K562 (cell line): ENCODE measurements at regions not wholly inside any gene's neighbourhood (a gene's known extent, or its start where the extent isn't known, plus 50 kb on each side); places are given as distances from the start of the nearest gene placed in this dataset.

ENCODE experiments used
- ATAC-seq: fragments of 200-7000 bp; cut with Tn5 transposase; 3 replicates; pipeline ENCODE4 v1.9.1; 2020; ENCODE audit warnings: moderate library complexity
- BruUV-seq: library from RNA; stranded (reverse); fragments of 400-500 nt; replicated peaks from 2 replicates; lab custom pipeline; 2021; lab: Mats Ljungman, UMichigan
- CTCF ChIA-PET: fragments of 300-600 bp; formaldehyde crosslinking; extraction: SDS; loops from one replicate; lab custom pipeline; 2021; ENCODE audit warnings: low intra/inter-chr PET ratio; lab: Yijun Ruan, JAX
- POLR2A ChIA-PET: fragments of 300-600, 350-650 bp; sonication (Branson Sonifier 250); formaldehyde crosslinking; extraction: SDS; loops from one replicate; lab custom pipeline; 2021; ENCODE audit warnings: antibody characterized with exemption, inconsistent platforms; lab: Yijun Ruan, JAX
- DNase-seq, 4 experiments: peaks; one replicate each; pipeline versions ENCODE4 v3.0.0 to v3.0.0-alpha.2; 2011 to 2018; ENCODE audit warnings: low spot score in 3 of 4, mixed read lengths in 3 of 4; ENCODE audit errors: extremely low read depth in 1 of 4
- FAIRE-seq: peaks from 2 replicates; lab custom pipeline; 2011; peaks lifted over from hg19 to GRCh38; lab: Jason Lieb, UNC
- H2AFZ ChIP-seq: 2 replicates; pipeline ENCODE4 v1.6.0; 2011; ENCODE audit warnings: low read depth, low read length, control low read depth, inconsistent platforms
- H3K27ac ChIP-seq: fragments of 200-600 bp; 3 replicates; pipeline ENCODE4 v1.8.0; 2011; ENCODE audit warnings: low read depth, mild to moderate bottlenecking, control low read depth, inconsistent platforms, low read length, moderate library complexity, mixed read lengths; ENCODE audit errors: extremely low read depth
- H3K27me3 ChIP-seq, 2 experiments: fragments of 300-600 bp in 1 of 2; 2 replicates in 1 of 2; 3 replicates in 1 of 2; pipeline versions ENCODE4 v1.6.0 to v1.8.0; 2011; ENCODE audit warnings: inconsistent platforms in 2 of 2, low read length in 2 of 2, mild to moderate bottlenecking in 1 of 2, mixed read lengths in 1 of 2, moderate library complexity in 1 of 2; ENCODE audit not compliant: control insufficient read depth in 2 of 2, insufficient read depth in 2 of 2
- H3K36me3 ChIP-seq: fragments of 300-600 bp; 3 replicates; pipeline ENCODE4 v1.8.0; 2011; ENCODE audit warnings: mild to moderate bottlenecking, low read length, inconsistent platforms; ENCODE audit not compliant: control insufficient read depth, insufficient read depth
- H3K4me1 ChIP-seq, 2 experiments: fragments of 200-600 bp in 1 of 2; replicated peaks in 1 of 2; 2 replicates in 1 of 2; 3 replicates in 1 of 2; pipeline versions ENCODE4 v1.5.1 to v1.8.0; 2011; ENCODE audit warnings: inconsistent platforms in 2 of 2, low read length in 2 of 2, mild to moderate bottlenecking in 1 of 2, mixed read lengths in 1 of 2, moderate library complexity in 1 of 2; ENCODE audit not compliant: control insufficient read depth in 2 of 2, insufficient read depth in 2 of 2
- H3K4me2 ChIP-seq: 2 replicates; pipeline ENCODE4 v1.6.1; 2011; ENCODE audit warnings: low read length, control low read depth, inconsistent platforms, mixed read lengths; ENCODE audit not compliant: insufficient read depth
- H3K4me3 ChIP-seq: fragments of 200-600 bp; sonication (generic), shearing (Covaris generic); 2 replicates; pipeline ENCODE4 v1.5.1; 2016; ENCODE audit warnings: control low read depth, inconsistent platforms
- H3K79me2 ChIP-seq: fragments of 200-600 bp; 3 replicates; pipeline ENCODE4 v1.8.0; 2011; ENCODE audit warnings: low read length, inconsistent platforms; ENCODE audit not compliant: control insufficient read depth, insufficient read depth
- H3K9ac ChIP-seq, 2 experiments: 2 replicates each; pipeline versions ENCODE4 v1.6.0 to v1.6.1; 2011; ENCODE audit warnings: low read depth in 2 of 2, low read length in 2 of 2, control low read depth in 1 of 2, inconsistent platforms in 1 of 2, mild to moderate bottlenecking in 1 of 2, mixed read lengths in 1 of 2; ENCODE audit not compliant: insufficient read depth in 1 of 2
- H3K9me1 ChIP-seq: one replicate; pipeline ENCODE4 v1.6.0; 2011; ENCODE audit warnings: inconsistent platforms, mild to moderate bottlenecking, low read length, moderate library complexity; ENCODE audit not compliant: control insufficient read depth, insufficient read depth
- H3K9me3 ChIP-seq: replicated peaks from 2 replicates; pipeline ENCODE4 v1.5.1; 2011; ENCODE audit warnings: low read depth, low read length, inconsistent platforms; ENCODE audit not compliant: control insufficient read depth, insufficient read depth
- H4K20me1 ChIP-seq: replicated peaks from 2 replicates; pipeline ENCODE4 v1.6.1; 2011; ENCODE audit warnings: low read length, inconsistent platforms, mixed read lengths; ENCODE audit not compliant: control insufficient read depth, insufficient read depth
- BRF1 ChIP-seq: IDR thresholded peaks from 3 replicates; pipeline ENCODE4 v1.6.1; 2011; ENCODE audit warnings: borderline replicate concordance, mild to moderate bottlenecking; ENCODE audit not compliant: insufficient read length; ENCODE audit errors: extremely low read depth
- C11orf30 ChIP-seq: fragments of 450-650 bp; IDR thresholded peaks from 2 replicates; pipeline ENCODE4 v1.6.1; 2016; ENCODE audit warnings: low read depth, mild to moderate bottlenecking
- CBFA2T3 ChIP-seq: fragments of 450-650 bp; IDR thresholded peaks from 2 replicates; pipeline ENCODE4 v1.6.1; 2017
- CREB1 ChIP-seq, 2 experiments: sonication (generic) in 1 of 2; formaldehyde crosslinking in 1 of 2; IDR thresholded peaks; 2 replicates each; pipeline versions ENCODE4 v1.6.1 to v1.8.0; 2012 to 2022; ENCODE audit warnings: inconsistent platforms in 1 of 2, mild to moderate bottlenecking in 1 of 2, missing genetic modification reagents in 1 of 2, moderate library complexity in 1 of 2
- DACH1 ChIP-seq: fragments of 450-650 bp; IDR thresholded peaks from 2 replicates; pipeline ENCODE4 v1.6.1; 2018; ENCODE audit not compliant: partially characterized antibody
- ELF2 ChIP-seq: fragments of 250-450 bp; sonication (Bioruptor Pico); IDR thresholded peaks from 2 replicates; pipeline ENCODE4 v1.5.0; 2021; ENCODE audit warnings: mild to moderate bottlenecking
- HDAC6 ChIP-seq: IDR thresholded peaks from 2 replicates; pipeline ENCODE4 v1.6.1; 2012; ENCODE audit warnings: low read depth, mild to moderate bottlenecking, control low read depth, inconsistent platforms, low read length, moderate library complexity
- L3MBTL2 ChIP-seq: fragments of 450-650 bp; IDR thresholded peaks from 2 replicates; pipeline ENCODE4 v1.6.1; 2016; ENCODE audit warnings: mild to moderate bottlenecking, moderate library complexity
- MCM7 ChIP-seq, 2 experiments: fragments of 450-650 bp; IDR thresholded peaks; 2 replicates each; pipeline ENCODE4 v1.6.1; 2016 to 2018
- MEIS2 ChIP-seq: fragments of 450-650 bp; IDR thresholded peaks from 2 replicates; pipeline ENCODE4 v1.6.1; 2014; ENCODE audit warnings: mild to moderate bottlenecking; ENCODE audit not compliant: partially characterized antibody
- POLR3A ChIP-seq: IDR thresholded peaks from 2 replicates; pipeline ENCODE4 v1.6.1; 2011; ENCODE audit warnings: borderline replicate concordance, mild to moderate bottlenecking, moderate library complexity; ENCODE audit not compliant: insufficient read length, insufficient read depth; ENCODE audit errors: extremely low read depth
- PURB ChIP-seq: sonication (generic); formaldehyde crosslinking; IDR thresholded peaks from 2 replicates; pipeline ENCODE4 v1.9.0; 2021; ENCODE audit warnings: low read depth, mild to moderate bottlenecking, missing genetic modification reagents
- SMAD1 ChIP-seq: fragments of 150-350 bp; IDR thresholded peaks from 2 replicates; pipeline ENCODE4 v1.6.1; 2014; ENCODE audit warnings: low read length, low read depth; ENCODE audit not compliant: partially characterized antibody
- SOX6 ChIP-seq: fragments of 450-650 bp; IDR thresholded peaks from 2 replicates; pipeline ENCODE4 v1.6.1; 2014; ENCODE audit warnings: mild to moderate bottlenecking
- SP1 ChIP-seq: sonication (generic); formaldehyde crosslinking; IDR thresholded peaks from 2 replicates; pipeline ENCODE4 v1.8.1; 2022; ENCODE audit warnings: mild to moderate bottlenecking, missing genetic modification reagents
- SRSF9 ChIP-seq: fragments of 200-400 bp; formaldehyde crosslinking; IDR thresholded peaks from 2 replicates; pipeline ENCODE4 v1.6.1; 2017; ENCODE audit warnings: low read depth, low read length, borderline replicate concordance
- TOE1 ChIP-seq, 2 experiments: fragments of 450-650 bp in 1 of 2; sonication (generic) in 1 of 2; formaldehyde crosslinking in 1 of 2; IDR thresholded peaks; 2 replicates each; pipeline versions ENCODE4 v1.7.1 to v1.8.0; 2016 to 2022; ENCODE audit warnings: borderline replicate concordance in 2 of 2, mild to moderate bottlenecking in 2 of 2, antibody characterized with exemption in 1 of 2, inconsistent platforms in 1 of 2, low read depth in 1 of 2, missing genetic modification reagents in 1 of 2, moderate library complexity in 1 of 2
- ZNF3 ChIP-seq: fragments of 250-450 bp; sonication (Bioruptor Pico); IDR thresholded peaks from 2 replicates; pipeline ENCODE4 v1.5.0; 2021; ENCODE audit warnings: mild to moderate bottlenecking, moderate library complexity
- WGBS: fragments of 100-300 bp; shearing (Covaris generic); methylation state at CpG from one replicate; pipeline ENCODE4 v1.1.6; 2016; ENCODE audit warnings: low coverage, mixed read lengths; ENCODE audit not compliant: insufficient coverage; ENCODE audit errors: missing lambda C conversion rate; 5-methylcytosine and 5-hydroxymethylcytosine counted together
- in situ Hi-C: fragments of 300-500 bp; cut with MboI; formaldehyde crosslinking; loops from 4 replicates; pipeline ENCODE4 v1.15.0; 2018; ENCODE audit warnings: inconsistent platforms, mixed read lengths
- intact Hi-C: fragments of 100-400 bp; cut with micrococcal nuclease; formaldehyde crosslinking; loops from 2 replicates; pipeline ENCODE4 v1.14.2; 2022
- TF ChIP-seq, protein P1 (sequence below): sonication (generic); formaldehyde crosslinking; IDR thresholded peaks from 2 replicates; pipeline ENCODE4 v1.8.1; 2023; ENCODE audit warnings: mild to moderate bottlenecking, missing genetic modification reagents

- TF ChIP-seq, protein P1, sequence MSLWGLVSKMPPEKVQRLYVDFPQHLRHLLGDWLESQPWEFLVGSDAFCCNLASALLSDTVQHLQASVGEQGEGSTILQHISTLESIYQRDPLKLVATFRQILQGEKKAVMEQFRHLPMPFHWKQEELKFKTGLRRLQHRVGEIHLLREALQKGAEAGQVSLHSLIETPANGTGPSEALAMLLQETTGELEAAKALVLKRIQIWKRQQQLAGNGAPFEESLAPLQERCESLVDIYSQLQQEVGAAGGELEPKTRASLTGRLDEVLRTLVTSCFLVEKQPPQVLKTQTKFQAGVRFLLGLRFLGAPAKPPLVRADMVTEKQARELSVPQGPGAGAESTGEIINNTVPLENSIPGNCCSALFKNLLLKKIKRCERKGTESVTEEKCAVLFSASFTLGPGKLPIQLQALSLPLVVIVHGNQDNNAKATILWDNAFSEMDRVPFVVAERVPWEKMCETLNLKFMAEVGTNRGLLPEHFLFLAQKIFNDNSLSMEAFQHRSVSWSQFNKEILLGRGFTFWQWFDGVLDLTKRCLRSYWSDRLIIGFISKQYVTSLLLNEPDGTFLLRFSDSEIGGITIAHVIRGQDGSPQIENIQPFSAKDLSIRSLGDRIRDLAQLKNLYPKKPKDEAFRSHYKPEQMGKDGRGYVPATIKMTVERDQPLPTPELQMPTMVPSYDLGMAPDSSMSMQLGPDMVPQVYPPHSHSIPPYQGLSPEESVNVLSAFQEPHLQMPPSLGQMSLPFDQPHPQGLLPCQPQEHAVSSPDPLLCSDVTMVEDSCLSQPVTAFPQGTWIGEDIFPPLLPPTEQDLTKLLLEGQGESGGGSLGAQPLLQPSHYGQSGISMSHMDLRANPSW: no peak
- TF ChIP-seq L3MBTL2: no peak
These were observed 138.8 kb downstream of the TWIST2 start (continued) for GRCh38 chr2:238986491-238987351.

DNA sequence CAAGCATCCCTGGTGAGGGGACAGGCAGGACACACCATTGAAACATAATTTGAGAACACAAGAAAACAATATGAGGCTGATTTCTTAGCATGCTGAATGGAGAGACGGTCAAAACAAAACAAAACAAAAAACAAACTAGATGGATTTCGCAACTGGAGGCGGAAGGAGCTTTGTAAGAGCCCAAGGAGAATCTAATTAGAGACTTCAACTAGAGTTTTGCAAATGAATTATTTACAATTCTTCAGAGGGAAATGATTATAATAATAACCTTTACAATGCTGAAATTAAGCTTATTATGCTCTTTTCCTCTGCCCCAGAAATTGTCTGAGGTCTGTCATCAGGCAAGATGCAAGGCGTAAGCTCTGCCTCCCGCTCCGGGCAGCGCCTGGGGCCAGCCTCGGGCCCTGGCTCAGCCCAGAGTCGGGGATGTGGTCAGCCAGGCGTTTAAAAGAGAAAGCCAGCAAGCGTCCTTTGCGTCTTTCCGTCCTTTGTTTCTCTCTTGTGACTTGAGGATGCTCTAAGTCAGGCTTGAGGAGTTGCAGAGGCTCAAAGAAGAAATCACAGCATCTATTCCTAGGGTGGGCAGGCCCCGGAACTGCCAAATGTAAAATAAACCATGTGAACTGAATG is 139.6 kb downstream of the TWIST2 start:
- Histone ChIP-seq H3K9me1 (no peaks in the 10 kb centered on the region), H3K79me2 (no peaks in the 10 kb centered on the region), H3K4me2 (no peak overlapping the region), H4K20me1 (no peaks in the 10 kb centered on the region), H2AFZ (no peak overlapping the region), H3K36me3 (no peaks in the 10 kb centered on the region), H3K4me1 (no peaks in the 10 kb centered on the region), H3K4me3 (no peak overlapping the region), H3K9ac (no peak overlapping the region), H3K9me3 (no peaks in the 10 kb centered on the region), H3K27ac (no peak overlapping the region), H3K27me3 (peaks cover 0 to 27% of the 10 kb centered on the region in 2 experiments; a peak in 2 of 5 replicates)
- no TSS peak for BruUV-seq
- CTCF ChIA-PET: no interaction called here
- POLR2A ChIA-PET: no interaction called here
- ATAC-seq: no peak
- WGBS: 0% methylated on average over 14 of the region's 14 CpGs
- in situ Hi-C loops (no loop called here), intact Hi-C loops (no loop called here)
- TF ChIP-seq C11orf30 (no peak), MCM7 (IDR thresholded peaks at IDR 0.05) (no peak), SRSF9 (no peak), SOX6 (no peak), MEIS2 (no peak), SP1 (CRISPR knock-in tag) (no peak), DACH1 (no peak), POLR3A (no peak), CREB1 (IDR thresholded peaks at IDR 0.05) (no peak), CREB1 (CRISPR knock-in tag; IDR thresholded peaks at IDR 0.05) (no peak), HDAC6 (no peak), BRF1 (no peak), PURB (no peak), CBFA2T3 (no peak), SMAD1 (no peak), TOE1 (IDR thresholded peaks at IDR 0.05; ENCODE audit: borderline replicate concordance) (no peak), TOE1 (CRISPR knock-in tag; IDR thresholded peaks at IDR 0.05; ENCODE audit: borderline replicate concordance, low read depth) (no peak), ELF2 (CRISPR knock-in tag) (no peak), ZNF3 (CRISPR knock-in tag) (no peak)
- DNase-seq: no peak
- FAIRE-seq: no peak
